PC-3 (cell line): ENCODE measurements at regions not wholly inside any gene's neighbourhood (a gene's known extent, or its start where the extent isn't known, plus 50 kb on each side); places are given as distances from the start of the nearest gene placed in this dataset.

ENCODE experiments used
- CTCF ChIP-seq: fragments of 300-600 bp; sonication (generic); conservative IDR thresholded peaks from 2 replicates; pipeline ENCODE4 v1.5.1; 2017; ENCODE audit warnings: antibody characterized with exemption, low read depth, mild to moderate bottlenecking, low read length
- EZH2phosphoT487 ChIP-seq: fragments of 300-600 bp; sonication (generic); IDR thresholded peaks from 2 replicates; pipeline ENCODE4 v1.6.1; 2018; ENCODE audit warnings: mild to moderate bottlenecking, antibody characterized with exemption, low read length, borderline replicate concordance

DNA sequence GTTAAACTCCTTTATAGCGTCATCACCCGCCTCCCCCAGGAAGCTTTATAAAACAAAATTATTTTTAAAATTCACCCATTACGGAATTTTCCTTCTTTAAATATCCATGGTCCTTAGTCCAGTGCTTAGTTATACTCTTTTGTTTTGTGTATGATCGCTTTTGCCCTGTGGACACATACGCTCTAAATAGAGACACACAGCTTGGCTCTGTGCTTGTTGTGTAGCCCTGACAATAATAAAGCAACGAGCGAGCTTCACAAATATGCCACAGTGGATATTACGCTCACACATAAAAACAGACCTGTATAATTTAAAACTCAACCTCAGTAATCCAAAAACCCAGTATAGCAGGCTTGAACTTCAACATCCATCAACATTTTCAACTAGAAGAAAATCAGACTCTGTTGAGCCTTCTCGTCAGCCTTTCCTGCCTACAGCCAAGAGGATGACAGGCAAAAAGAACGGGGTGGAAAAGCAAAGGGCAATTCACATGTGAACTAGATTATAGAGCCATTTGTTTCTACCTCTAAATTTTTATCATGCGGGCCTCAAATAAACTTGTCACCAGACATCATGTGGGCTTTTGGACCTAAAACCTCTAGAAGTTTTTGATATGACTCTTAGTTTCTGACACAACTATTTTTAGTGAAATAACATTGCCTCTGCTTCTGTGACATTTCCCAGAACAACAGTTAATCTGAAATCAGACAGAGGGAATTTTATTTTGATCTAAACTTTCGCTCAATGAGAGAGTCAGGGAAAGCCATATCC is 89.6 kb upstream of the THBS1 start:
- no peak for TF ChIP-seq CTCF
- no peak for TF ChIP-seq EZH2phosphoT487
